Astrocyte of the cerebellum (primary cell): ENCODE measurements at regions not wholly inside any gene's neighbourhood (a gene's known extent, or its start where the extent isn't known, plus 50 kb on each side); places are given as distances from the start of the nearest gene placed in this dataset.

Source experiments
- DNase-seq: peaks from one replicate; pipeline ENCODE4 v3.0.0-alpha.2; 2011; ENCODE audit warnings: low read depth
- H3K4me3 ChIP-seq: 2 replicates; pipeline ENCODE4 v1.5.1; 2011; ENCODE audit warnings: mild to moderate bottlenecking, low read depth, low read length, moderate library complexity
- in situ Hi-C: cut with HindIII; loops from 2 replicates; pipeline ENCODE4 v1.10.0; 2017; ENCODE audit warnings: low sequenced_read_pairs
- TF ChIP-seq, protein P1 (sequence below): IDR thresholded peaks from 2 replicates; pipeline ENCODE4 v1.5.1; 2012; ENCODE audit warnings: low read length, low read depth, moderate library complexity, mild to moderate bottlenecking; ENCODE audit errors: missing control alignments

DNA sequence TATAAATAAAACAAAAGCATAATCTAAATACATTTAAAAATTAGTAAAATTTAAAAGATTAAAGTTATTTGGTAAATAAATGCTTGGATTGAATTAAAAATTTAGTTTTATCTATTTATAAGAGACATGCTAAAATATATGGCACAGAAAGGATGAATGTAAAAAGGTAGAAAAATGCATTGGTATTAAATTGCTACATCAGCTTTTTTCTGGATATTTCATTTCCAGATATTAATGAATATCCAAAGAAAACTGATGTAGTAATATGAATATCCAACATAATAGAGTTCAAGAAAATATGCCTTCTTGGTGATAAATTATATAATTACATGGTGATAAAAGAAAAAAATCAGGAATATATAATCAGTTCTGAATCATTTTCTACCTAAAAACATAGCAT, 1743.9 kb downstream of the RPA4 start:
- in situ Hi-C loops: no loop called here
- DNase-seq: no peak
- TF ChIP-seq, protein P1, sequence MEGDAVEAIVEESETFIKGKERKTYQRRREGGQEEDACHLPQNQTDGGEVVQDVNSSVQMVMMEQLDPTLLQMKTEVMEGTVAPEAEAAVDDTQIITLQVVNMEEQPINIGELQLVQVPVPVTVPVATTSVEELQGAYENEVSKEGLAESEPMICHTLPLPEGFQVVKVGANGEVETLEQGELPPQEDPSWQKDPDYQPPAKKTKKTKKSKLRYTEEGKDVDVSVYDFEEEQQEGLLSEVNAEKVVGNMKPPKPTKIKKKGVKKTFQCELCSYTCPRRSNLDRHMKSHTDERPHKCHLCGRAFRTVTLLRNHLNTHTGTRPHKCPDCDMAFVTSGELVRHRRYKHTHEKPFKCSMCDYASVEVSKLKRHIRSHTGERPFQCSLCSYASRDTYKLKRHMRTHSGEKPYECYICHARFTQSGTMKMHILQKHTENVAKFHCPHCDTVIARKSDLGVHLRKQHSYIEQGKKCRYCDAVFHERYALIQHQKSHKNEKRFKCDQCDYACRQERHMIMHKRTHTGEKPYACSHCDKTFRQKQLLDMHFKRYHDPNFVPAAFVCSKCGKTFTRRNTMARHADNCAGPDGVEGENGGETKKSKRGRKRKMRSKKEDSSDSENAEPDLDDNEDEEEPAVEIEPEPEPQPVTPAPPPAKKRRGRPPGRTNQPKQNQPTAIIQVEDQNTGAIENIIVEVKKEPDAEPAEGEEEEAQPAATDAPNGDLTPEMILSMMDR: no peak
- H3K4me3 ChIP-seq: no peak overlapping the region

DNA sequence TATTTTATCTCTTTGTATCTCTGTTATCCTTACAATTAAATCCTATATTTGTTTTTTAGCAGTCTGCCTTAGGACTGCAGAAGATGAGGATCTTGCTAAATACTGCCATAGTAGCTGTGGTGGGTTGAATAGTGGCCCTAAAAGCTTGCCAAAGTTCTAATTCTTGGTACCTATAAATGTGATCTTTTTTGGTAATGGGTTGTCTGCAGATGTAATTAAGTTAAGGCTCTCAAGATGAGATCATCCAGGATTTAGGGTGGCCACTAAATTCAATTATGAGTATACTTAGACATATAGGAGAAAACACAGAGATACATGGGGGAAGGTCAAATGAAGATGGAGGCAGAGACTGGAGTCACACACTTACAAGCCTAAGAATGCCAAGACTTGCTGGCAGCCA, 1753.7 kb downstream of the RPA4 start:
- in situ Hi-C loops: no loop called here

DNA sequence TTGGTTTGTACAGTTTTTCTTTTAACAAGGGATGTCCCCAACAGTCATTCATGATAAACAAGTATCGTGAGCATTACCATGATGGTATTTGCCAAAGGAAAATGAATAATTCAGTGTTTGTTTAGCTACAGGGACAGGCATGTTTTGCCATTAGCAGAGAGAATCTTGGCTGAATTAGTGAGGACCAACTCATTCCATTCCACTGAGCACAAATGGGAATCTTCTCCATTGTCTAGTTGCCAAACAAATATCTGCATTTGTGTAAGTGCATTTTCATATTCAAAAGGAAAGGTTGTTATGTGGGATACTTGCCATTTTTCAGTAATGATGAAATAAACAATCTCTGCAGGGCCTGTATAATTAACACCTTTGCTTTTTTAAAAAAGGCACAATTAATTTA, 1762.6 kb downstream of the RPA4 start:
- no peak overlapping the region for H3K4me3 ChIP-seq
- TF ChIP-seq, protein P1: no peak
- in situ Hi-C loops: no loop called here
- no peak for DNase-seq

More for the DNA sequence above, 1753.7 kb downstream of the RPA4 start:
- no peak overlapping the region for H3K4me3 ChIP-seq
- DNase-seq: no peak
- TF ChIP-seq, protein P1: no peak

DNA sequence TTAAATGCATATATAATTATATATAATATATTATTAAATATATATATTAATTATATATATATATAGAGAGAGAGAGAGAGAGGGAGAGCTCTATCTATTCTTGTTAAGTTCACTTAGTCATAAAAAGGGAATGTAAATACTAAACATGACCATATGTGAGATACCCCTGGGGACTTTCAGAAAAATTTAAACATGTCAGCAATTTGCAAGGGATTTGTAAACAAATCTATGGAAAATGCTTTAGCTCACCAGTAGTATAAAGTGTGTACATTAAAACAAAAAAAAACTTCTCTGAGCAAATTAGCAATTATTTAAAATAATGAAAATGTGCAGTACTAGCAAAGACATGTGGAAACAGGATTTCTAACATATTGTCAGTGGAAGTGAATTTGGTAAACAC, 1755.5 kb downstream of the PCDH19 start:
- in situ Hi-C loops: no loop called here
- no peak for DNase-seq
- no peak overlapping the region for H3K4me3 ChIP-seq
- TF ChIP-seq, protein P1: no peak
